Right atrium auricular region (tissue), 2 donors: ENCODE measurements at regions not wholly inside any gene's neighbourhood (a gene's known extent, or its start where the extent isn't known, plus 50 kb on each side); places are given as distances from the start of the nearest gene placed in this dataset.

ENCODE experiments used
- DNase-seq: peaks from one replicate; pipeline ENCODE4 v3.0.0-alpha.2; 2019; ENCODE audit warnings: low spot score
- H3K27ac ChIP-seq, 2 donors: fragments of 200-600 bp; sonication (generic); 1 replicate in 1 of 2; 2 replicates in 1 of 2; pipeline ENCODE4 v1.5.1; 2016 to 2019
- H3K27me3 ChIP-seq, 2 donors: fragments of 200-600 bp; sonication (generic); one replicate each; pipeline versions ENCODE4 v1.5.1 to v1.6.0; 2017 to 2019
- H3K36me3 ChIP-seq: fragments of 200-600 bp; sonication (generic); one replicate; pipeline ENCODE4 v1.5.1; 2016
- H3K4me1 ChIP-seq, 2 donors: fragments of 200-600 bp; sonication (generic); one replicate each; pipeline versions ENCODE4 v1.5.1 to v1.6.0; 2017 to 2019
- H3K4me3 ChIP-seq, 2 donors: fragments of 200-600 bp; sonication (generic); 1 replicate in 1 of 2; 2 replicates in 1 of 2; pipeline ENCODE4 v1.5.1; 2017 to 2019; ENCODE audit warnings: mild to moderate bottlenecking in 1 of 2, moderate library complexity in 1 of 2
- H3K9me3 ChIP-seq, 2 donors: fragments of 200-600 bp; sonication (generic); one replicate each; pipeline ENCODE4 v1.5.1; 2019
- TF ChIP-seq, protein P1 (sequence below), 2 donors: fragments of 200-600 bp; sonication (generic); IDR thresholded peaks; one replicate each; pipeline ENCODE4 v1.5.1; 2019; ENCODE audit warnings: antibody characterized with exemption in 2 of 2

DNA sequence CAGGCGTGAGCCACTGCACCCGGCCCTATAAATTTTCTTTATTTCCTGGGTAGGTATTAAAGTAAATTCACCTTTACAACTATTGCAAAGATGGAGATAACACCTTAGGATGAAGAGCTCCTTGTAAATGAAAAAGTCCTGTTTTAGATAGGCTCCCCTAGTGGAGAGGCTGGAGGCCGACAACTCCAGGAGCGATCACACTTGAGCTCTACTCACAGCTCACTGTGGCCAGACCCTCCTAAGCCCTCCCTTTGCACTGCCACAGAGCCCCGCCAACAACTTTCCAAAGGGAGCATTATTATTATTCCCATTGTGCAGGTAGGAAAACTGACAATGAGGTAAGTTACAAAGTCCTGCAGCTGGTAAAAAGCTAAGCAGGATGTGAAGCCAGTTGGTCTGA lies 139.1 kb upstream of the ERCC6L2 start:
- Histone ChIP-seq H3K36me3 (no peaks in the 10 kb centered on the region), H3K27me3 (no peaks in the 10 kb centered on the region), H3K4me3 (no peak overlapping the region), H3K9me3 (no peaks in the 10 kb centered on the region), H3K27ac (no peak overlapping the region), H3K4me1 (no peaks in the 10 kb centered on the region)
- DNase-seq, result no peak
- TF ChIP-seq, protein P1, sequence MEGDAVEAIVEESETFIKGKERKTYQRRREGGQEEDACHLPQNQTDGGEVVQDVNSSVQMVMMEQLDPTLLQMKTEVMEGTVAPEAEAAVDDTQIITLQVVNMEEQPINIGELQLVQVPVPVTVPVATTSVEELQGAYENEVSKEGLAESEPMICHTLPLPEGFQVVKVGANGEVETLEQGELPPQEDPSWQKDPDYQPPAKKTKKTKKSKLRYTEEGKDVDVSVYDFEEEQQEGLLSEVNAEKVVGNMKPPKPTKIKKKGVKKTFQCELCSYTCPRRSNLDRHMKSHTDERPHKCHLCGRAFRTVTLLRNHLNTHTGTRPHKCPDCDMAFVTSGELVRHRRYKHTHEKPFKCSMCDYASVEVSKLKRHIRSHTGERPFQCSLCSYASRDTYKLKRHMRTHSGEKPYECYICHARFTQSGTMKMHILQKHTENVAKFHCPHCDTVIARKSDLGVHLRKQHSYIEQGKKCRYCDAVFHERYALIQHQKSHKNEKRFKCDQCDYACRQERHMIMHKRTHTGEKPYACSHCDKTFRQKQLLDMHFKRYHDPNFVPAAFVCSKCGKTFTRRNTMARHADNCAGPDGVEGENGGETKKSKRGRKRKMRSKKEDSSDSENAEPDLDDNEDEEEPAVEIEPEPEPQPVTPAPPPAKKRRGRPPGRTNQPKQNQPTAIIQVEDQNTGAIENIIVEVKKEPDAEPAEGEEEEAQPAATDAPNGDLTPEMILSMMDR (IDR thresholded peaks at IDR 0.05), result no peak

DNA sequence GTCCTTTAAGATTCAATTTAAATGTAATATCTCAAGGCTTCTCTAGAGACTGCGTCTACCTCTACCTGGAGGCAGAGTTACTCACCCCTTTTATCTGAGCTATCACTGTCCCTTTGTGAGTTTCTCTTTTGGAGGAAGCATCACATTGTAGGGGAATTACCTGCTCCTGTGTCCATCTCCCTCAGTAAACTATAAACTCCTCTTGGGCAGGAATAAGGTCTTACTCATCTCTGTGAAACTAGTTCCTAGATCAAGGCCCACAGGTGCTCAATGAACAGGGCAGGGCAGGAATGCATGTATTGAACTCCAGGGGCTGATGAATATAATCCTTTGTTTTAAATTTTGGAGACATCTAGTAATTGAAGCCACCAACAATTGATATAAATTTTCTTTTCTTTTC lies 139.8 kb upstream of the ERCC6L2 start:
- no peak for DNase-seq
- no peaks in the 10 kb centered on the region for H3K36me3 ChIP-seq
- H3K4me3 ChIP-seq, result no peak overlapping the region
- no peaks in the 10 kb centered on the region for H3K27me3 ChIP-seq
- H3K4me1 ChIP-seq, result no peaks in the 10 kb centered on the region
- TF ChIP-seq, protein P1 (IDR thresholded peaks at IDR 0.05), result no peak
- no peaks in the 10 kb centered on the region for H3K9me3 ChIP-seq
- H3K27ac ChIP-seq, result no peak overlapping the region

DNA sequence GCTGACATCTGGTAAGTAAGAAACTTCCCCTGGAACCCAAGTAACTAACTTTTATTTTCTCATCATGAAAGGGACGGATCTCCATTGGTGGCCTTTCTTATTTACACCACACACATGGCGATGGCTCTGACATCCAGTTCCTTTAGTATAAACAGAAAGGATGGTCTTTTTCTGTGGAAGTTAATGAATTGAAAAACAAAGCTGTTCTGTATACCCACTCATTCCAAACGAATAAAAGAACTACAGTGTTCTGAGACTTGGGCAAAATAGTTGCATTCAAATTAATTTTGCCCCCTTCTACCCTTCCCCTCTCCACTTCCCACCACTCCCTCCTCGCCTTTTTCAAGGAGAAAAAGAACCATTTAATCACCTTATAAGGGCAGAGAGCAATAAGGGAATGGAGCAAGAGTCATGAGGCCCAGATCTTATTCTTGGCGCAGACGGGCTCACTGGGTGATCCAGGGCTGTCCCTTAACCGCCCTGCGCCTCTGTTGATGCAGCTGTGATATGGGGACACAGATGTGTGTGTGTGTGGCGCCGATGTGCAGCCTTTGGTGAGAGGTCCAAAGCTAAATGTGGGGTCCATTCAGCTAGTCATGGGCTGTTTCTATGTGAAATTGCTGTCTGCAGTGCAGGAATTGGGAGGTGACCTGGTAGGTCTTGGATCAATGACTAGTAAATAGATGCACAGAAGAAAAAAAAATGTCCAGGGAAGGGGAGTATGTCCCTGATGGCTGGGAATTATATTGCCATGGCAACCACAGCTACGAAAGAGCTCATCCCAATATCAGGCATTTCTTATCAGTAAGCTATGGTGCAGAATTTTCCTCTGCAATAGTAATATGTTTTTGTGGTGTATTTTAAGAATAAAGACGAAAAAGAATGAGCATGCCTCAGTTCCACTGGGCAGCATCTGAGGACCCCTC lies 141.5 kb upstream of the ERCC6L2 start:
- no peak for DNase-seq
- H3K9me3 ChIP-seq, result no peaks in the 10 kb centered on the region
- TF ChIP-seq, protein P1 (IDR thresholded peaks at IDR 0.05), result no peak
- no peak overlapping the region for H3K27ac ChIP-seq
- H3K27me3 ChIP-seq, result no peaks in the 10 kb centered on the region
- H3K4me1 ChIP-seq, result no peaks in the 10 kb centered on the region
- H3K4me3 ChIP-seq, result no peak overlapping the region
- H3K36me3 ChIP-seq, result no peaks in the 10 kb centered on the region

DNA sequence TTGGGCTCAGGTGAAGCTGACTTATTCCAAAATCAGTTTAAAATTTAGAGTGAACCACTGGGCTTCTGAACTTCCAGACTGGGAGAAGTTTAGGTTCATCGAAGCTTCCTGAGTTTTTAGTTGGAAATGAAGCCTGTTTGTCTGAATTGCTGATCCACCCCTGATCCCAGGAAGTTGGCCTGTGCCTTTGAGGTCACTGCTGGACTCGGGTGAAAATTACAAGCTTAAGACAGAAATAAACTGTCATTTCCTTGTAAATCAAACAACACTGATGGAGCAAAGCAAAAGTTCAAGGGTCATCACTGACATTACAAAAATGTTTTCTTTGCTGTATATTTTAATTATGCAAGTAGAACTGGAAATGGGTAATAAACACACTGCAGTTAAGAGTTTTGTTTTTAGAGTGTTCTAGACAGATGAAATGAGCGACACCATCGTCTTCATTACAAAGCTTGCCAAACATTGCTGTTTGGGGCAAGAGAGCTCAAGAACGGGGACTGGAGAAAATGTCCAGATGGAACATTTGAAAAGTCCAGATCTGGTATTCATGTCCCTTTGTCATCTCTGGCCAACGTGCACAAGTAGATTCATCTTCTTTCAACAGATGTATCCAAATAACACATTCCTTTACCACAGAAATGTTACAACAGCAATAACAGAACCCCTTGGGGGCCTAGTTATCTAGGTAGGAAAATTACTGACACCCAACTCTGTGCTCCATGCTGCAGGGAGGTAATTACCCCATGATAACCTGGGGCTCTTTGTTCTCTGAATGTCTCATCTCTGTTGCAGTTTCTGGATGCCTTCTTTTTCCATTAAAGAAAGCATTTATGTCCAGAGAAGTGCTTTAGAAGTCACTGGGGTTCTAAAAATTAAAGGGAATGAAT lies 142.4 kb upstream of the ERCC6L2 start:
- H3K27me3 ChIP-seq, result no peaks in the 10 kb centered on the region
- no peaks in the 10 kb centered on the region for H3K4me1 ChIP-seq

DNA sequence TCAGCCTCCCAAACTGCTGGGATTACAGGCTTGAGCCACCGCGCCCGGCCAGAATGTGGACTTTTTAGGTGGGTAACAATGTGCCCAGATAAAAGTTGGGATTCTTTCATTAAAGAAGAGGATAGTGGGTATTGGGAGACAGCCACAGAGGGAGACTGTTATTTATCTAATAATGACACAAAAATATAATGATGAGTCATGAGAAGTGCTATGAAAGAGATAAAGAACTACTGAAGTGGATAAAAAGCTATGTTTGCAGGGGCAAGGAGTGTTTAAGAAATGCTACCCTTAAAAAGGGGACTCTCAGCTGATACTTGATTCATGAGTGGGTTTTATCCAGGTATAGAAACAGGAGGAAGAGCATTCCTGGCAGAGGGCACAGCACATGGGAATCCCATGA lies 143.6 kb upstream of the ERCC6L2 start:
- Histone ChIP-seq H3K4me3 (no peak overlapping the region), H3K36me3 (no peaks in the 10 kb centered on the region), H3K9me3 (no peaks in the 10 kb centered on the region), H3K27ac (no peak overlapping the region), H3K27me3 (no peaks in the 10 kb centered on the region), H3K4me1 (no peaks in the 10 kb centered on the region)
- TF ChIP-seq, protein P1 (IDR thresholded peaks at IDR 0.05), result no peak
- DNase-seq, result no peak

More for the DNA sequence above, 142.4 kb upstream of the ERCC6L2 start:
- no peaks in the 10 kb centered on the region for H3K36me3 ChIP-seq
- H3K9me3 ChIP-seq, result no peaks in the 10 kb centered on the region
- TF ChIP-seq, protein P1 (IDR thresholded peaks at IDR 0.05), result no peak
- H3K27ac ChIP-seq, result no peak overlapping the region
- no peak for DNase-seq
- H3K4me3 ChIP-seq, result no peak overlapping the region
